ENCODE measurements at regions not wholly inside any gene's neighbourhood (a gene's known extent, or its start where the extent isn't known, plus 50 kb on each side); places are given as distances from the start of the nearest gene placed in this dataset.

- TF ChIP-seq EZH2 (IDR thresholded peaks at IDR 0.05; ENCODE audit: low read depth, unreplicated experiment) (no peak), CTCF (conservative IDR thresholded peaks at IDR 0.05; ENCODE audit: low read depth in 2 of 2) (no peak), REST (IDR thresholded peaks at IDR 0.05; ENCODE audit: unreplicated experiment) (no peak), CREB1 (CRISPR knock-in tag; IDR thresholded peaks at IDR 0.05; ENCODE audit: low read depth) (no peak), STAT1 (IDR thresholded peaks at IDR 0.05; ENCODE audit: unreplicated experiment) (no peak)
These were observed 258.3 kb downstream of the ZNF536 start for GRCh38 chr19:30630289-30631032.
